Pulmonary artery endothelial cell (primary cell): ENCODE measurements at regions not wholly inside any gene's neighbourhood (a gene's known extent, or its start where the extent isn't known, plus 50 kb on each side); places are given as distances from the start of the nearest gene placed in this dataset.
"Not testable (repeated sequence)": the region's sequence is repeated elsewhere in the genome, so short reads cannot be mapped to it uniquely, and the experiment has no call there.

Source experiments
- DNase-seq: peaks from one replicate; pipeline ENCODE4 v3.0.0-alpha.2; 2011; ENCODE audit warnings: low read depth, low spot score

GRCh38 chr11:82056450-82056849 lies 677.2 kb downstream of the FAM181B start:
- no peak for DNase-seq

DNA sequence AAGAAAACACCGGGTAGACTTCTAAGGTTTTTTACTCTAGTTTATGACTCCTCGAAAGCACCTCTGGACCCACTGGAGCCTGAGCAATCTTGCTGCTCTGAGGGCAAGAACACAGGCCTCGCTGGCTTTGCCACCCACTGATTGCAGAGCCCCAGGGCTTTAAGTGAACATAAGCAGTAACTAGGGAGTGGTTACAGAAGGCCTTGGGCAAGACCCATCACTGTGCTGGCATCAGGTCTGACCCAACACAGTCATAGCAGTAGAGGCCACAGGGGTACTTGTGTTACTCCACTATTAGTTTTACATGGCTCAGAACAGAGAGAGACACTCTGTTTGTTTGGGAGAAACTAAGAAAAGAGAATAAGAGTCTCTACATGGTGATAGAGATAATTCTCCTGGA lies 684.5 kb downstream of the FAM181B start:
- DNase-seq, result no peak

GRCh38 chr11:82047200-82047599 lies 686.5 kb downstream of the FAM181B start:
- DNase-seq, result no peak

- no peak for DNase-seq
These were observed 686.9 kb downstream of the FAM181B start for GRCh38 chr11:82046778-82047177.

DNA sequence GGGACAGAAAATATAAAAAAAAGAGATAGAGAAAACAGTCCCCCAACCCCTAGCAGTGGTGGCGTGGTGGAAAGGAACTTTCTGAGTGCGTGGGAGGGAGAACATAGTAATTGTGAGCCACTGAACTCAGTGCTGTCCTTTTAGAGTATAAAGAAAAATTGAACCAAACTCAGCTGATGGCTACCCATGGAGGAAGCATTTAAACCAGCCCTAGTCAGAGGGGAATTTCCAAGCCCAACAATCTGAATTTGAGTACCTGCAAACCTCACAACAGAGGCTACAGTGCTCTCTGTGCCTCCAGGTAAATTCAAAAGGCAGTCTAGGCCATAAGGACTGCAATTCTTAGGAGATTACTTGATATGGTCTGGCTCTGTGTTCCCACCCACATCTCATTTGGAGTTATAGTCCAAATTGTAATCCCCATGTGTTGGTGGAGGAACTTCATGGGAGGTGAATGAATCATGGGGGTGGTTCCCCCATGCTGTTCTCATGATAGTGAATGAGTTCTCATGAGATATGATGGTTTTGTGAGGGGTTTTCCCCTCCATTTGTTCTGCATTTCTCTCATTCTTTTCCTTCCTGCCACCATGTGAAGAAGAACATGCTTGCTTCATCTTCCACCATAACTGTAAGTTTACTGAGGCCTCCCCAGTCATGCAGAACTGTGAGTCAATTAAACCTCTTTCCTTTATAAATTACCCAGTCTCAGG lies 687.8 kb downstream of the FAM181B start:
- no peak for DNase-seq

DNA sequence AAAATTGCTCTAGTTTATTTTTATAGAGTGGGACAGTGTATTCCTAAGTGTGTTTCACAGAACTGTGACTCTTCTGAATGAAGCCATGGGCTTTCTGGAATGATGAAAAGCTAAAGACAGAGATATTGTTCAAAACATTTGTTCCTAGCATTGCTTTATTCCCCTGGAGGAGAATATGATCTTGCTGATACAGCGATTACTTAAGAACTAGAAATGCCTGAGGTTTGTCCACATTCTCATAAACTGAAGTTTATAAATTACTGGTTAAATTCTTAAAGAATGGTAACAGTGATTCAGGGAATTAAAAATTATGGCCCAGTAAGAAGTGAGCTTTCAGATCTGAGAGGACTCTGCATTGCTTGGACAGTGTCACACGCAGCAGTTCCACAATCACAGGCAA lies 690.3 kb downstream of the FAM181B start:
- no peak for DNase-seq

GRCh38 chr11:82041764-82042163 lies 691.9 kb downstream of the FAM181B start:
- no peak for DNase-seq

GRCh38 chr11:82038154-82038553 lies 695.5 kb downstream of the FAM181B start:
- no peak for DNase-seq

DNA sequence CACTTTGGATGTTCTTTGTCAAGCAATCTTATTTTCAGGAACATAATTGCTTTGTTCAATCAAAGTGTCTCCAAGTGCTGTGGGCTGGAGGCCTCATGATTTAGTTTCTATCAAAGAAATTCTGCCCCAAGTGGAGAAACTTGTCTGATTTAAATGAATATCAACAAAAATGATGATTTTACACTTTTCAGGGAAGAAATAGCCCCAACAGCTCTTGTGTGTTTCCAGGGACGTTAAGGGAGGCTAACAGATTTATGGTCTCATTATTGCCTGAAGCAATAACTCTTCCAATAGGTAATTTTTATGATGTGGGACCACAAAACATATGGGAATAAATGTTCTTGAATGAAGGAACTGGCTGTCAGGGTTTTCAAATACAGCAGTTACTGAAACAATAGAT lies 699.1 kb downstream of the FAM181B start:
- no peak for DNase-seq

GRCh38 chr11:82027335-82027734 lies 706.3 kb downstream of the FAM181B start:
- not testable (repeated sequence) for DNase-seq

- DNase-seq, result no peak
These were observed 708.9 kb downstream of the FAM181B start for GRCh38 chr11:82024760-82025159.

DNA sequence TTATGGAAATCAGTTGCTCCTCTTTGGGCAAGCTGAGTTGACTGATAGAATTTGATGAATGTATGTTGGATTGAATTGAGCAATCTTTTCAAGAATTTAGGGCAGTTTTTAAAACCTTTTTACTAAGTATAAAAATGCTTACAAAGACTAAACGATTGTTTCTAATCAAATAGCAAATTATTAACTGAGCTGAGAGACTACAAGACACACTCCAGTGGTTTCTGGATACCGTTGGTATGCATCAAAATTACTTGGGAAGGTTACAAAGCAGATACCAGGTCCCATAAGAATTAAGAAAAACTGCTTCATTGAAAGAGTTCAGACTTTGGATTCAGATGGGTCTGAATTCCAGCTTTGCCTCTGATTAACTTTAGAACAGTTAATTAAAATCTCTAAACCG lies 721.4 kb downstream of the FAM181B start:
- no peak for DNase-seq

- DNase-seq, result no peak
These were observed 724.5 kb downstream of the FAM181B start for GRCh38 chr11:82009133-82009532.

DNA sequence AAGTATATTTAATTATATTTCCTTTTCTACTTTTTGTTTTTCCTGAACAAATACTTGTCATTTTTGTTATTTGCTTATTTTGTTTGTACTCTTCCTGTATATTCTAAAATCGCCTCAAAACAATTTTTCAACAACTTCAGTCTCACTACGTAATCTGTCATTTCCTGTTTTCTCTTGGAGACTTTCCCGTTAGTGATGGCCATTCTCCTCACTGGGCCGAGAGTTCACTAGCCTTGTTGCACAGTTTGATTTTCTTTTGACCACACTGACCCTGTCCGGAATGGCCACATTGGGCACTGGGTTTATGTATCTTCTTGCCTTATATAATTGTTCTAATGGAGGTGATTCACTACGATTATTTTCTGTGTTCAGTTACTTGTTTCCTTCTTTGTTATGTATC lies 726.1 kb downstream of the FAM181B start:
- DNase-seq, result no peak

DNA sequence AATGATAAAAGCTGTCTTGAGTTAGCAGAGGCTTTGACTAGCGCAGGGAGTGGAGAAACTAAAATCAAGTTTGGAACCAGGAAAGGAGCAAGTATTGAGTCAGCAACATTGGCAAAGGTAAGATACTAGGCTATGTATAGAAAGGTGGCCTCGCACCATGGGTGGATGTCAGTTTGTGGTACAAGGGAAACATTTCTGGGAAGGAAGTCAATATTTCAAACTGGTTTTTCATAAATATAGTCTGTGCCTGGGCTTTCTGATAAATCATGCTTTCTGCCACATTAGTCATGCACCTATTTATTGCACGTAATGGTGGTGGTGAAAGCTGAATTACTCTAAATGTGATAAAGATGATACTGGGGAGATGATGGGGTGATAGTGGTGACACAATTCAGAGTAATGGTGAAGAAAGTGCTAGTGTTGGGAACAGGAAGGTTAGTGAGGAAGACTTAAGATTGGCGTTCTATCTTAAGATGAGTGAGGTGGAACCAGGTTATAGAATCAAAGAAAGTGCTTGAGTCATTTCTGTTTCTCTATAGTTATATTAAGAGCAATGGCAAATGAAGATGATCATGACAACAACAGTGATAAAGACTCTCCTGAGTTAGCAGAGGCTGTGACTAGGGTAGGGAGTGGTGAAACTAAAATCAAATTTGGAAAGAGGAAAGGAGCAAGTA lies 729.0 kb downstream of the FAM181B start:
- no peak for DNase-seq

DNA sequence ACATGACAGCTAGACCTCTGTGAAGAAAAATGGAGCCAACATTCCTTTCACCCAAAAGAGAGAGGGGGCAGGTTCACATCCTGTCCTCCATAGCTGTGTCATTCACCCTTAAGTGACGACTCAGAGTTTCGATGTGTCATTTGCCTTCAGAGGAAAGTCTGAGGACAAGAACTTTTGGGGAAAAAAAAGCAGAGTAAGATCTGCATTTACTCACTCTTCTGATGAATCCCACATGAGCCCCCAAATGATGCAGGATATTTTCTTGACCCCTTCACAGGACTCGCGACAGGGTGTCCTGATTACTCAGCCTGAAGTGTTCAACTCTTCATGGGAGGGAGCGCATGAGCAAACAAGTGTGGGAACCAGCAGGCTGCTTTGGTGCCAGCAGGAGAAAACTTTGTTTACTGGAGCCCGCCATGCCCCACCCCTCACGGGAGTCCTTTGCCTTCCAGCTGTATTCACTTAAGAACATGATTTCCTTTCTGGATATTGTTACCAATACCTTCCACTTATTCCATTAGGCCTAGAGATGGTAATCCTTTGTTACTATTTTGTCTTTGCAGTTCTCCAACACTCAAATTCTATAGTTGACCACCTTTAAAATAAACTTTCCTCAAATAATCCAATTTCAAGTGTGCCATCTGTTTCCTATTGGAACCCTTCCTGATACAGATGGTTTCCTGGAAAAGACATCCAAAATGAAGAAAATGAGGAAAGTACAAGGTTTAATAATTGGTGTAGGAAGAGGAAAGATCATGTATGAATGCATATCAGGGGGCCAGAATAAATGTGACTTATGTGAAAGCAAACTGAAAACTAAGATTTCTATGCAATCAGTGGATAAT lies 729.8 kb downstream of the FAM181B start:
- DNase-seq, result no peak

GRCh38 chr11:82003024-82003423 lies 730.6 kb downstream of the FAM181B start:
- DNase-seq, result no peak

- no peak for DNase-seq
These were observed 737.8 kb downstream of the FAM181B start for GRCh38 chr11:81995889-81996288.

DNA sequence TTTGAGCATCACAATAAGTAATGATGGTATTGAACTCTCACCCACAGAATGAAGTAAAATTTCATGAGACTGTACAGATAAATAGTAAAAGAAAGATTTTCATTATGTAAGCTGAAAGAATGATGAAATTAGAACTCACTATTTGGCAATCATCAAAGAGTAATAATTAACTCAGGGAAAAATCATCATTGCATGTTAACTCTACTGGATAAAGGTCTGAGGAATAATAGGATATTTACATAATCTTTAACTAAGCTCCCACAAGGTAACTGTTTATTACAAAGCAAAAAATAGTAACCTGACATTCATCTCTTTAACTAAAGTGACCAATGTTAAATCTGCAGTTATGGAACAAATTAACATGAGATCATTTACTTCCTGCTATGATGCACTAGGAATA lies 739.9 kb downstream of the FAM181B start:
- DNase-seq, result no peak

GRCh38 chr11:81990659-81991443 lies 742.8 kb downstream of the FAM181B start:
- DNase-seq, result no peak

DNA sequence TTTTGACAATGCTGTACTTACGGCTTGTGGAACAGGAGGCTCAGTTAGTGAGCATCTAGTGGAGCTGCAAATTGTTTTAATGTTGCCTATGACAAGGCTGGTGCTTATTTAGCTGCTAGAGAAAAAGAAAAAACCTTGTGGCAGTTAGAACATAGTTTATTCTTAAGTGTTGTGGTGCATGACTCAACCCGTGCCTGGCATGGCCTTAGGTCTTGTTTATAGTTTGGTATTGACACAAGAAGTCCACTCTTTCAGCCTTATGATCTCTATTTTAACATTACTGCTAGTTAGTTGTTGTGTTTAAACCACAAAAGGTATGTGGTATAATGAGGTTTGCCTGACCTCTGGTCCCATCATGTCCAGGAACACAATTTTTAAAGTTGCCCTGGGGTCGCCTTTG lies 744.6 kb downstream of the FAM181B start:
- DNase-seq, result no peak
